ENCODE measurements at regions not wholly inside any gene's neighbourhood (a gene's known extent, or its start where the extent isn't known, plus 50 kb on each side); places are given as distances from the start of the nearest gene placed in this dataset.

- Histone ChIP-seq H2BK12ac (ENCODE audit: low read depth, low read length) (no peak overlapping the region), H4K91ac (replicated peaks; ENCODE audit: insufficient read length, low read length) (no peak overlapping the region), H4K20me1 (replicated peaks in 1 of 2; ENCODE audit: control insufficient read depth in 1 of 2, insufficient read depth in 2 of 2, low read length in 2 of 2) (peaks cover 0 to 2% of the 10 kb centered on the region in 2 experiments), H3K9me3 (ENCODE audit: insufficient read depth in 2 of 2, low read depth in 1 of 2, low read length in 1 of 2) (peaks cover 8 to 9% of the 10 kb centered on the region in 2 experiments), H3K23me2 (ENCODE audit: low read depth, low read length) (no peaks in the 10 kb centered on the region), H3K79me2 (ENCODE audit: control insufficient read depth in 1 of 2, insufficient read depth in 2 of 2, low read length in 2 of 2) (peaks cover 4 to 83% of the 10 kb centered on the region in 2 experiments; a peak in 3 of 4 replicates), H3K79me1 (ENCODE audit: low read depth, low read length) (0 out of 2 replicates have a peak, but pooled peaks cover 2% of the 10 kb centered on the region), H4K5ac (ENCODE audit: insufficient read length, low read depth, low read length) (no peak overlapping the region), H3K4me1 (replicated peaks in 1 of 4; ENCODE audit: control insufficient read depth in 3 of 4, insufficient read depth in 4 of 4, low read length in 3 of 4) (peaks cover 0 to 3% (median 1%) of the 10 kb centered on the region in 4 experiments; a peak in 3 of 7 replicates), H2BK120ac (replicated peaks; ENCODE audit: low read depth, low read length) (no peak overlapping the region), H3K4me3 (ENCODE audit: extremely low read depth in 1 of 4, insufficient read depth in 2 of 4, low read depth in 3 of 4, low read length in 4 of 4) (no peak overlapping the region), H3K27me3 (replicated peaks in 1 of 4; ENCODE audit: control insufficient read depth in 3 of 4, extremely low read depth in 1 of 4, insufficient read depth in 3 of 4, low read length in 3 of 4) (no peaks in the 10 kb centered on the region), H2AFZ (ENCODE audit: low read length) (no peak overlapping the region), H3K4ac (replicated peaks; ENCODE audit: insufficient read length, low read depth, low read length) (no peak overlapping the region), H3K36me3 (ENCODE audit: control insufficient read depth in 2 of 4, insufficient read depth in 4 of 4, low read length in 3 of 4) (no peaks in the 10 kb centered on the region; a peak in 1 of 8 replicates), H3K18ac (ENCODE audit: extremely low read depth, low read length) (no peak overlapping the region), H3K9ac (replicated peaks in 1 of 4; ENCODE audit: extremely low read depth in 1 of 4, low read depth in 3 of 4, low read length in 3 of 4) (no peak overlapping the region), H3K14ac (ENCODE audit: insufficient read length) (no peak overlapping the region), H4K8ac (ENCODE audit: extremely low read depth, insufficient read depth, low read length) (no peak overlapping the region), H2AK5ac (ENCODE audit: low read depth, low read length) (no peak overlapping the region), H3K56ac (replicated peaks; ENCODE audit: insufficient read length, low read depth, low read length) (no peak overlapping the region), H2BK15ac (ENCODE audit: low read length) (no peak overlapping the region), H2BK5ac (ENCODE audit: low read depth, low read length) (no peak overlapping the region), H3K27ac (ENCODE audit: low read depth, low read length) (no peak overlapping the region), H3K23ac (ENCODE audit: insufficient read length) (no peak overlapping the region), H3K4me2 (ENCODE audit: insufficient read depth in 1 of 2, low read depth in 2 of 2, low read length in 2 of 2) (no peak overlapping the region), H2BK20ac (ENCODE audit: low read length) (no peak overlapping the region)
- no peak for DNase-seq (ENCODE audit: low read depth in 1 of 2, low spot score in 2 of 2)
- POLR2A ChIA-PET (ENCODE audit: partially characterized antibody), result no interaction called here
- peak; percentile 24 for FAIRE-seq
- CTCF ChIA-PET (ENCODE audit: partially characterized antibody), result interaction anchor here (0.8 to 2.4 kb wide), 14 partner anchors 10 to 183 kb away, joined by 3 to 10 read pairs (median 3); no protein-coding TSS in a partner anchor
- TF ChIP-seq, protein P1, sequence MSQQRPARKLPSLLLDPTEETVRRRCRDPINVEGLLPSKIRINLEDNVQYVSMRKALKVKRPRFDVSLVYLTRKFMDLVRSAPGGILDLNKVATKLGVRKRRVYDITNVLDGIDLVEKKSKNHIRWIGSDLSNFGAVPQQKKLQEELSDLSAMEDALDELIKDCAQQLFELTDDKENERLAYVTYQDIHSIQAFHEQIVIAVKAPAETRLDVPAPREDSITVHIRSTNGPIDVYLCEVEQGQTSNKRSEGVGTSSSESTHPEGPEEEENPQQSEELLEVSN (IDR thresholded peaks at IDR 0.05), result no peak
- no peak for TF ChIP-seq TAF7 (optimal IDR thresholded peaks at IDR 0.05; ENCODE audit: borderline replicate concordance, low read depth, low read length)
- TF ChIP-seq, protein P2, sequence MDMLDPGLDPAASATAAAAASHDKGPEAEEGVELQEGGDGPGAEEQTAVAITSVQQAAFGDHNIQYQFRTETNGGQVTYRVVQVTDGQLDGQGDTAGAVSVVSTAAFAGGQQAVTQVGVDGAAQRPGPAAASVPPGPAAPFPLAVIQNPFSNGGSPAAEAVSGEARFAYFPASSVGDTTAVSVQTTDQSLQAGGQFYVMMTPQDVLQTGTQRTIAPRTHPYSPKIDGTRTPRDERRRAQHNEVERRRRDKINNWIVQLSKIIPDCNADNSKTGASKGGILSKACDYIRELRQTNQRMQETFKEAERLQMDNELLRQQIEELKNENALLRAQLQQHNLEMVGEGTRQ (IDR thresholded peaks at IDR 0.05; ENCODE audit: low read length), result no peak
- peak in 1 of 3 experiments; percentile 21; a peak in 1 of 4 replicates for TF ChIP-seq CTCF (IDR thresholded peaks at IDR 0.05; ENCODE audit: control extremely low read depth in 1 of 3, insufficient read depth in 1 of 3, low read depth in 1 of 3, low read length in 3 of 3)
- TF ChIP-seq RAD21 (IDR thresholded peaks at IDR 0.05 in 1 of 2, conservative IDR thresholded peaks at IDR 0.05 in 1 of 2; ENCODE audit: low read depth in 2 of 2, low read length in 2 of 2), result peak; percentile 52 to 61
- no peak for TF ChIP-seq NRF1 (IDR thresholded peaks at IDR 0.05; ENCODE audit: low read depth, low read length)
- no peak for TF ChIP-seq KDM1A (IDR thresholded peaks at IDR 0.05; ENCODE audit: borderline replicate concordance, low read length)
- no peak for TF ChIP-seq ZNF274 (IDR thresholded peaks at IDR 0.05; ENCODE audit: borderline replicate concordance, extremely low read depth, low read length)
- TF ChIP-seq GTF2F1 (IDR thresholded peaks at IDR 0.05; ENCODE audit: borderline replicate concordance, low read depth, low read length), result no peak
- TF ChIP-seq POLR2AphosphoS5 (IDR thresholded peaks at IDR 0.05; ENCODE audit: low read depth, low read length), result no peak
These were observed 513.0 kb downstream of the XIRP2 start for GRCh38 chr2:167401309-167401708.
